ENCODE measurements at regions not wholly inside any gene's neighbourhood (a gene's known extent, or its start where the extent isn't known, plus 50 kb on each side); places are given as distances from the start of the nearest gene placed in this dataset.

DNA sequence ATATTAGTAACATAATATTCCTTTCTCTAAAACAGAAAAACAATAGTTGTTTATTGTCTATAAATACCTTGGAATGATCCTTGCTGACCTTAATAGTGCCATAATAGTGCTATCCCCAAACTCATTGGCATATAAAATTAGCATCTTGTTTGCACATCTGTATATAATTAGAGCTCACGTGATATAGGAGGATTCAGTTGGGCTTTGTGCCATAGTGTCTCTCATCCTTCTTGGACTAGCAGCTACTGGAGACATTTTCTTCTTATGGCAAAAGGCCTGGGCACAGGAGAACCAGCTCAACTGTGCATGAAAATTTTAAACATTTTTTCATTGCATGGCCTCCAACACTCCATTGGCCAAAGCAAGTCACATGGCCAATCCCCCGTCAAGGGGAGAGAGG, 342.5 kb downstream of the SPATA31D1 start:
- FAIRE-seq, result no peak

GRCh38 chr9:82332018-82332773, 343.6 kb downstream of the SPATA31D1 start:
- no peak for FAIRE-seq

DNA sequence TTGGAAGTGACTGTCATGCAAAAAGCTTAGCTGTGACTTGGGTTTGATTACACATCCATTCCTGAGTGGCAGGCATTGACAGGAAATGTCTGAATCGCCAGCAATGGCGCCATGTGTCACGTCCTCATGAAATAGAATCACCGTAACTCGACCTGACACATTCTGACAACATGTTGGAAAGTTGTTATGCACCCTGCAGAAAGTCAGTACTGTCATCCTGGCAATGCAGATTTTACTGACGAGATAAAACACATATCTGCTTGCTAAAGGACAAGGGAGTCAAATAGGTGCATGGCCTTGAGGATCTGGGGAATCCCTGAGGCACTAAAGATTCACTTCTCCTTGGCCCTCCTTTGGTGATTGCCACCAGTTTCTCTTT, 344.2 kb downstream of the SPATA31D1 start:
- no peak for FAIRE-seq

DNA sequence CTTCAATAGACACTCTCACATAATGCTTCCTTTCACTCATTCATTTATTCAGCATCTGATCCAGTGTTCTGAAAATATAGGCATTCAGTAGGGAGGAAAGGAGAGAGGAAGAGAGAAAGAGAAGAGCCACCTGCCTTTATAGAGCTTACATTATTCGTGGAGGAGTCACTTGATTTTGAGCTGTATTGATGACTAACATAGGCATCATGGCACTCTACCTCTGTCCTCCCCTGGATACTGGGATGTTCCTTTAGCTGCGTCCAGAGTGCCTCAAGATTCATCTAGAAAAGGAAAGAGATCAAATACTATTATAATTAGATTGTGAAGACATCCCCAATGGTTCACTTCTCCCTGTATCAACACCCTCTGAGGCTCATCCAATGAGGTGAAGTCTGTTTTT, 345.1 kb downstream of the SPATA31D1 start:
- FAIRE-seq, result no peak

DNA sequence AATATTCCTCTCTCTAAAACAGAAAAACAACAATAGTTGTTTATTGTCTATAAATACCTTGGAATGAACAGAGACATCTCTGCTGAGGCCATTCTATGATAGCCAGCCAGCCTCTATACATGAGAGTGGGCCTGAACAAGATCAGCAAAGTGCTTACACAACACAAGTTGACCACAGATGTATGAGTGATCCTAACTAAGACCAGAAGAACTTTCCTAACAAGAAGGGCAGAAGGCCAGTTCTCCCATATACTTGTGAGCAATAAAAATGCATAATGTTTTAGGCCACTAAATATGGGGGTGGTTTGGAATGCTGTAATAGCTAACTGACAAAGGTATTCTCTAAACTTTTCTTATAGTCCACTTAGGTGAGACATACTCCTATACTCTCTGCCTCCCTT, 345.7 kb downstream of the SPATA31D1 start:
- no peak for FAIRE-seq

GRCh38 chr9:82337351-82337750, 348.8 kb downstream of the SPATA31D1 start:
- FAIRE-seq, result no peak

- FAIRE-seq, result no peak
These were observed 353.5 kb downstream of the SPATA31D1 start for GRCh38 chr9:82342046-82342445.

DNA sequence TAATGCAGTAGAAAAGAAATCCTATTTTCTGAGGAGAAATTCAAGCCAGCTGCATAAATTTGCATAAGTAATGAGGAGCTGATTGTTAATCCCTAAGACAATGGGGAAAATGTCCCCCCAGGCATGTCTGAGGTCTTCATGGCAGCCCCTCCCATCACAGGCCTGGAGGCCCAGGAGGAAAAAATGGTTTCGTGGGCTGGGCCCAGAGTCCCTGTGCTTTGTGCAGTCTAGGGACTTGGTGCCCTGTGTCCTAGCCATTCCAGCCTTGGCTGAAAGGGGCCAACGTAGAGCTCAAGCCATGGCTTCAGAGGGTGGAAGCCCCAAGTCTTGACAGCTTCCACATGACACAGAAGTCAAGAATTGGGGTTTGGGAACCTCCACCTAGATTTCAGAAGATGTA, 357.5 kb downstream of the SPATA31D1 start:
- no peak for FAIRE-seq

- FAIRE-seq, result no peak
These were observed 365.2 kb downstream of the SPATA31D1 start for GRCh38 chr9:82353631-82354278.

DNA sequence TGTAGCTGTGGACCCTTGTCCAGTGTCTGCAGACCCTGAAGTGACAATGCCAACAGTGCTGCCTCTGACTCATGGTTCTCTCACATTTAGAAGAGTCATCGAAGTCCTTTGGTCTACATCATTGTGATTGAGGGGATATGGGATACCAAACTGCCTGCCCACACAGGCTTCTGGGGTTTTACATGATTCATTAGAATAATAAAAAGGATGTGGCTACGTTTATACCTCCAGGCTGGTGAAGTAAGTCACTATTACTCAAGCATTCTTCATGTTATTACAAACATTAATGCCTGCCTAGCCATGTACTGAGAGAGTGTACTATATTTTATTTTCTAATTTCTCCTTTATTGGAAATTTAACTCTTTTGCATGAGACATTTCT, 365.7 kb downstream of the SPATA31D1 start:
- FAIRE-seq, result no peak

DNA sequence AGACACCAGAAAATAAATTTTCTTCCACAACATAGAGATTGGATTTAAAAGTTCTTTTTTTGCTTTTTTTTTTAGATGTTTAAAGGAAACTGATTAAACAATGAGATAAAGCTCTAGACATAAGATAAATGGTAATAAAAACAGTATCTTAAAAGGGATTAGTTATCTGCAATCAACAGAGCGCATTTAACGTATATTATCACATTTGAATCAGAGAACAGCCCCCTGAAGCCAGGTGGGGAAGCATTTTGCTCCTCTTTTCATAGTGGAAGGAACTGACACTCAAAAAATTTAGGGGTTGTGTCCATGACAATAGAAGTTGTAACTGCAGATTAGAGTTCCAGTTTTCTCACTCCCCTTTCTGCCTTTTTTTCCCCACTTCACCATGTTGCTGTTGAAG, 367.6 kb downstream of the SPATA31D1 start:
- FAIRE-seq, result no peak

DNA sequence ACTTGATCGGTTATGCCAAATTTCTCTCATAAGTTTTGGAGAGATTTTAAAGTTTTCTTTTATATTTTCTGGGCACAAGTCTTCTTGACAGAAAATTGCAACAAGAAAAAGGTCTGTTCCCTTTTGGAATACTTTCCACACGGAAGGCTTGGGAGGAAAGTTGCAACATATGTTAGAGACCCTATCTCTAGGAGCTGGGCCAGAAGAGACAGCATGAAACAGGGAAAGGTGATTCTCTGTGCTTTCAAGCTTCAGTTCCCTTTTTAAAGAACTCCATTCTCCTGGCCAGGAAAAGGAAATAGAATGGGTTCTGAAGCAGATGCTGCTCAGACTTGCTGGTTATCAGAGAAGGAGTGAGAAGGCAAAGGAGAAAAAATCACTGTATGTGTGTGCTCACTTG, 368.3 kb downstream of the SPATA31D1 start:
- FAIRE-seq, result no peak

DNA sequence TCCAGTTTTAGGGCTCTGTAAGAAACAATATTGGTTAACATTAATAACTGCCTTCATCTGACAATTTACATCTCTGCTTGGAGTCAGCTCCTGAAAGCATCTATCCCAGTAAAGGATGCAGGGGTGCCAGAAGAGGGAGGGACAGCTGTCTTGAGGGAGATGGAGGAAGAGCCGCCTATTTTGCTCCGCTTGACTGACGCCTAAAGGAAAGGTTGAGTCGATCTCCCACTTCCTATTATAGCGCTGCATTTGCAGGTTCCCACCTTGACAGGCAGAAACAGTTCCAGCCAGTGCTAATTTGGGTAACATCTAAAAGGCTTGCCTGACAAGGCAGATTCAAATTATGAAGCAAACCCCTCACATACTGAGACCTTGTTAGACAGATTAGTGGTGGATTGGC, 374.6 kb downstream of the SPATA31D1 start:
- FAIRE-seq, result no peak

DNA sequence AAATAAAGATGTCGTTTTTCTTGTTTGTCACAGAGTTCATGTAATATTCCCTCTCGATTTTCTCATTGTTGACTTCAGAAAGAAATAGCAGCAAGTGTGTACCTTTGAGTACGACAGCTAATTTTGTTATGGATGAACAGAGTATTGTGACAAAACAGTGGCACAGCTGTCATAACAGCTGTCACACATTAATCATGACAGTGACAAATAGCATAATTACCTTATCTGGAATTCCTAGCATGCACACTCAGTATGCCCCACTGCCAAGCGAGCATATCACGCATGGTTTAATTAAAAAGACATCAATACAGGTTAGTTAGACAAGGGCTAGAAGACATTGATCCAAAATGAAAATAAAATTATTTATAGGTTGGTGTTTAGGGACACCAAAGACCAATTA, 375.1 kb downstream of the SPATA31D1 start:
- FAIRE-seq, result no peak

DNA sequence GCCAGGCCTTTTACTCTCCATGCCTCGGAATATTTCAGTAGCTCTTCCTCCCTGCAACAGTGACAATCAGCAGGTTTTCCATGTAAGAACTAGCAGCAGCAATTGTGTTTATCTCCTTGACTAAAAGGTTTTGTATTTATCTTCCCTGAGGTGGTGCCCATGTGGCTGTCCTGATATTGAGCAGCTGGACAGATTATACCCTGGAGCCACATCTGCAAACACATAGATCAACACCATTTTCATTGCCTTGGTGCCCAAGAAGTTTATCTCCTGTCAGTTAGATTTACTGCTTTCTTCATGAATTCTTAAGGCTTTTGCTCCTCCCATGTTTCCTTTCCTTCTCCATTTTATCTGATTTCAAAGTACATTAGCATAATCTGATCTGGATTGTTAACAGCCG, 378.4 kb downstream of the SPATA31D1 start:
- no peak for FAIRE-seq

DNA sequence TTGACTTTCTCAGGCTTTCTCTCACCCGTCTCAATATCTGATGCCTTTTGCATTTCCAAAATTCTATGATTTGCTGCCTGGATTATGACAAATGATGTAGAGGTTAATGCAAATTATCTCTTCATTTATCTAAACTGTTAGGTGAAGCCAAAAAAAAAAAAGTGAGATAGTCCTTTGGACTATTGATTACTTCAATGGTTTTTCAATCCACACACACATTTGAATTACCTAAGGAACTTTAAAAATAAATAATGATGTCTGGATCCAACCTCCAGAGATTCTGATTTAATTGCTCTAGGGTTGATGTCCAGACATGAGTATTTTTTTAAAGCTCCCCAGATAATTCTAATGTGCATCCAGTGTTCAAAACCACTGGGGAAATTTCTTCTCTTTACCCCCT, 379.4 kb downstream of the SPATA31D1 start:
- no peak for FAIRE-seq

GRCh38 chr9:82369251-82369945, 380.8 kb downstream of the SPATA31D1 start:
- no peak for FAIRE-seq

DNA sequence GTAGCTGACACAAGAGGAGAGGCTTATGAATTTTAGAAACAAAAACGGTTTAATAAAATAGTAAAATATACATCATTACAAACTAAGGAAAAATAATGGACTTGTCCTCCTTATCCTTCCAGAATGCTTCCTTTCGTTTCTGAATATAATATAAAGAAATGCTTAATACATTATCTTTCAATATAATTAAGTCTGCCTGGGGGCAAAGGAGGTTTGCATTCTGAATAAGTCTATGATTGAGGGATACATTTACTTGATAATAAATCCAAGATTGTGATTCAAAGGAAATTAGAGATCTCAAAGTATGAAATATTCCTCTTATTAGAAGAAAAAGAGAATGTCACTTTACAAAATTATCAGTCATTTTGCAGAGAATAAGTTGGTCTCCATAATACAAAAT, 386.5 kb downstream of the SPATA31D1 start:
- FAIRE-seq, result no peak

GRCh38 chr9:82376677-82377232, 388.2 kb downstream of the SPATA31D1 start:
- FAIRE-seq, result no peak

DNA sequence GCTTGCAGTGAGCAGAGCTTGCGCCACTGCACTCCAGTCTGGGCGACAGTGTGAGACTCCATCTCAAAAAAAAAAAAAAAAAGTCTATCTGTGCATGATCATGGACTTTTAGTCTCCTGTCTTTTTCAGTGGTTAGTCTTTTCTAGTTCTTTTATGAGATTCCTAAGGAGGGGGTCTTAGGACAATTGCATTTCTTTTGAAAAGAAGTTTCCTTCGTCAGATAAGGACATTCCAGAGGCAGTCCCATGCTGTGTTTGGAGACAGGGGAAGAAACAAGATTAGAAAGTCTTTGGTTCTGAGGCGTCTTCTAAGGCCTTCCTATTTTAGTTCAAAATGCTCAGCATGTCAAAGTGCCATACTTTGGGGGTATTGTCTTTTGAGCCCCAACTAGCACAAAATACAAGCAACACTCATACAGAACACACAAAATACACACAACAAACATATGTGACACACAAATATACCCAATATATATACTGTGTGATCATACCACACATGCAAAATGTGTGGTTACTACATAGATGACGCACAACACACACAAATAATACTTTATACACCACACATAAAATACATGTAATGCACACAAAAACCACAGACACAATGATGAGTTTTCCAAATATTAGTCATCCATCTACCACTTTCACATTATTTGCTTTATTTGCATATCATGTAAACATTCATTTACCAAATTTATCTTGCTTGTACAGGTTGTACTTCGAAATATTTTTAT, 394.5 kb downstream of the SPATA31D1 start:
- no peak for FAIRE-seq

DNA sequence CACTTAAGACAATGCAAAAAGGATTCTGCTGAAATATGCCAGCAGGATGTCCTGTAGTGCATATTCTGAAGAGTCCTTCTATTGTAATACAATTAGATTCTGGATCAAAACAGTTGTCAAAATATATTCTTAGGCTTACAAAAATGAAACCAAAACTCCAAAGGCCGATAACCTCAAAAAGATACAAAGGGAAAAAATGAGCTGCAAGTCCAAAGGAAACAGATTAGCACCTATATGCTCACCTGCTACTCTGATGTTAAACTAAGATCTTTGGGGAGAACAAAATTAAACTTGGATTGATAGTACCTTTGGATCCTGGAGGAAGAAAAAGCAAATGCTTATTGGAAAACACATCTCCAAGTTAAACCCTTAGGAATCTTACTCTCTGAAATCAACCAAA, 397.1 kb downstream of the SPATA31D1 start:
- FAIRE-seq, result no peak

- FAIRE-seq, result no peak
These were observed 409.0 kb downstream of the SPATA31D1 start for GRCh38 chr9:82397534-82397933.

DNA sequence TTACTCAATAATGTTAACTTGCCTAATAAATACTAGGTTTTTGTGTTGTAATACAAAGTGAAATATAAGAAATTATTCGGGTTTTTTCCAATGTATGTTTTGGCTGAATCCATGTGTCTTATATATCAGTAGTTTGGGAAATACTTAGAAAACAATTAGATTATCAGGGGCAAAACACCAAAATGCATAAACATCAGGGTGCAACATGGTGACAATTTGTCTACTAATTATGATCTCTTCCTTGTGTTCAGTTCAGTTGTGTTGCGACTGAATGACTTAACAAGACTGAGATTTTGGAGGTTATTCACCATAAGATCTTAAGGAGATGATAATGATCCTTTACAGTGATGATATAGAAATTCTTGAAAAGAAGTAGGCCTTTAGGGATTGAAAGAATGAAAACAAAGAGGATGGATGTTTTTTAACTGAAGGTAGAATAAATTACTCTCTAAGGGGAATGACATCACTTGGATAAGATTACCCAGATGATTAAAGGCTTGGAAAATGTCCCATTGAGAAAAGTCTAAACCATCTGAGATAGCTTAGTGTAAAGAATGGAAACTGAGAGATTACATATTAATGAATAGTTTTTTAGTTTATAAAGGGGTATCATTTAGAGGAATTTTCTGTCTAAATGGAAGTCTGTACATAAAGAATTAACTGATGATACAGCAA, 415.8 kb downstream of the SPATA31D1 start:
- FAIRE-seq, result no peak

Data from G401.6 (cell line).